ENCODE measurements at regions not wholly inside any gene's neighbourhood (a gene's known extent, or its start where the extent isn't known, plus 50 kb on each side); places are given as distances from the start of the nearest gene placed in this dataset.
"Not testable (repeated sequence)": the region's sequence is repeated elsewhere in the genome, so short reads cannot be mapped to it uniquely, and the experiment has no call there.

DNA sequence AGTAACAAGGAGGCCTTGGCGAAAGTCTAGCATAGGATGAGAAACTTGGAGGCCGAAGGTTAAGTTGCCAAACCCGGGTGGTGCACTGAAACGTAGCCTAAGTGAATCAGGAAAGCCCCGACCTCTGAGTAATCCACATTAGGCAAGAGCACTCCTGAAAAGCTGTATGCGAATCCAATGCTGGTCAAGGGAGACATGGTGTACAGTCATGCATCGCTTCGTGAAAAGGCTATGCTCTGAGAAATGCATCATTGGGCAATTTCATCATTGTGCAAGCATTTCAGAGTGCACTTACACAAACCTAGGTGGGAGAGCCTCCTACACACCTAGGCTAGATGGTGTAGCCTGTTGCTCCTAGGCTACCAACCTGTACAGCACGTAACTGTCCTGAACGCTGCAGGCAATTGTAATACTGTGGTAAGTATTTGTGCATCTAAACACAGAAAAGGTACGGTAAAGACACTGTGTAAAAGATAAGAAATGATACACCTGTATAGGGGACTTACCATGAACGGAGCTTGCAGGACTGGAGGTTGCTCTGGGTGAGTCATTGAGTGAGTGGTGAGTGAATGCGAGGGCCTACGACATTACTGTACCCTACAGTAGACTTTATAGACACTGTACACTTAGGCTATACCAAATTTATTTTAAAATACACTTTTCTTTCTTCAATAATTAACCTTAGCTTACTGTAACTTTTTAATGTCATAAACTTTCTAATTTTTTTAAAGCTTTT, 222.5 kb downstream of the SHQ1 start:
- DNase-seq: peak; percentile 69

DNA sequence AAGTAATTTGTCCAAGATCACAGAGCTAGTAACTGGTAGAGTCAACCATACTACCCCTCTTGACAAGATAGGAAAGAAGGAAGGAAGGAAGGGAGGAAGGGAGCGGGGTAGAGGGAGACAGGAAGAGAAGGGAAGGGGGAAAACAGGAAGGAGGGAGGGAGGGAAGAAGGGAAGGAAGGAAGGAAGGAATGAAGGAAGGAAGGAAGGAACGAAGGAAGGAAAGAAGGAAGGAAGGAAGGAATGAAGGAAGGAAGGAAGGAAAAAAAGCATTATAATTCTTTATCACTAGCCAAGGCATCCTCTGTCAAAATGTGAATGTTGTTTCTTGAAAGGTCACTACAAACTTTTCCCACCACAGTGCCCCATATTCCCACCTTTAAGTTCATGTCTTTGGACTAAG, 223.6 kb downstream of the SHQ1 start:
- DNase-seq: no peak

DNA sequence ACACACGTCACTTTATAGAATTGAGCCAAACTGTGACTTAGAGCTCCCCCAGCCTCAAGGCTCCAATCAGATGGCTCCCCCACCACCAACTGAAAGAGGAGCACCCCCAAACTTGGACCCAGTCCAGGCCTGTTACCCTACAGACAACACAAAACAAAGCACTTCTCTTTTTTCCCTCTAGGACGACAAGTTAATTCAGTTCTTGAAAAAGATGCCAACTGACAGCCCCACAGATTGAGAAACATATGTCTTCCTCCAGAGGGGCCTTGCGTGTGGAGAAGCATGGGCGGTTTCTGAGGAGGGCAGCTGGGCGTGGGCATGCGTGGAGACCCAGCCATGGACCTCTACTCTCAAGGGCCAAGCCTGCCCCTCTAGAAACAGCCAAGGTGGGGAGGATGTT, 229.5 kb downstream of the SHQ1 start:
- no peak for DNase-seq

DNA sequence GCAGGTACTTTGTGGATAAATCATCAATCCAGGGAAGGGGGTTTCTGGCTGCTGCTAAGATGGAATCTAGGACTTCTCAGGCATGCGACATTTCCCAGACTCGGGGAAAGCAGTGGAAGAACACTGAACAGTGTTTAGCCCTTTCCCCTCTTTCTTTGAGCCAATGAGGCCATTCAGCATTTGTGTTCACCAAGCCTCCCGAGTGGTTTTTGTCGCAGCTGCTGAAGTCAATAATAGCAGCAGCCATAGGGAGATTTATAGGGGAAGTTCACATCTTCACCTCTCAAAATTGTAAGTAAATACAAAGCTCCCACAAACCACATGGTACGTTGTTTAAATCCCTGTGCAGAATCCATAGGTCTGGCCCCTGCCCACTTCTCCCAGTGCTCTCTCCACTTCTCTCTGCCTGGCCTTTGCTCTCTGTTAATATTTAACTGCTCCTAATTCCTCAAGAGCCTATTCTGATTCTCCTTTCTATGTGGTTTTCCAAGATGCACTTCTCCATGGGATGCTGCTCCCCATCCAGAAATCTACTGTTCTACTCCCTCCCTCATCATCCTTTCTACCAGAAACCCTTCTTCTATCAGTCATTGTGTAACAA, 230.7 kb downstream of the SHQ1 start:
- DNase-seq: no peak

DNA sequence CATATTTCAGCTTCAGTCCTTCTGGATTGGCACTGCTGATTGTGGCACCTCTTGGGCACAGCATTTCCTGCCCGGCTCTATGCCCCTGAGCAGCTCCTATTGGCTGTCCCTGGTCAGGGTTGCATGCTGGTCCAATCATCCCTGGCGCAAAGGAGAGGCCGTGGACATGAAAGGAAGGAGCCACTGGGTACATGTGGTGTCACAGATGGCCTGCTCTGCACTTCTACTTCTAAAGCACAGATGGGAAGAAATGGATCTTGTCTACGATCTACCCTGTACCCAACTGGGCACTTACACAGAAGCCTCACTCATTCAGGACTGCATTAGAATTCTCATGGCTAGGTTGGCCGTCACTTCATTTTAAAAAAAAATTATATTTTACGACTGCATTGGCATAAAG, 232.5 kb downstream of the SHQ1 start:
- no peak for DNase-seq

DNA sequence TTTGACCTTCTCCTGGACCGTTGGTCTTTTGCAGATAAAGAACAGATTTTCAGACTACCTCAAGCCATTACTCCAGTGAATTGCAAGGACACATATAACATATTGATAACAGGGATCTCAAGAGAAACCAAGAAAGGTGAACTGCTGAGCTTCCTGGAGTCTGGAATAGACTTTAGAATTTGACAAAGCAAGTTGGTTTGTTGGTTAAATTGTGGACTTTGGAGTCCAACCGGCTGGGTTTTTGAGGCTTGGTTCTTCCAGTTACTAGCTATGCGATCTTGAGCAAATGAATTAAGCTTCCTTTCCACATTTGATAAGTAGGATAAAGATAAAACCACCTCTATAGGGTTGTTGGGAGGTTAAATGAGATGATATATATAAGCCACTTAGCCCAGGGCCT, 233.1 kb downstream of the SHQ1 start:
- DNase-seq: no peak

DNA sequence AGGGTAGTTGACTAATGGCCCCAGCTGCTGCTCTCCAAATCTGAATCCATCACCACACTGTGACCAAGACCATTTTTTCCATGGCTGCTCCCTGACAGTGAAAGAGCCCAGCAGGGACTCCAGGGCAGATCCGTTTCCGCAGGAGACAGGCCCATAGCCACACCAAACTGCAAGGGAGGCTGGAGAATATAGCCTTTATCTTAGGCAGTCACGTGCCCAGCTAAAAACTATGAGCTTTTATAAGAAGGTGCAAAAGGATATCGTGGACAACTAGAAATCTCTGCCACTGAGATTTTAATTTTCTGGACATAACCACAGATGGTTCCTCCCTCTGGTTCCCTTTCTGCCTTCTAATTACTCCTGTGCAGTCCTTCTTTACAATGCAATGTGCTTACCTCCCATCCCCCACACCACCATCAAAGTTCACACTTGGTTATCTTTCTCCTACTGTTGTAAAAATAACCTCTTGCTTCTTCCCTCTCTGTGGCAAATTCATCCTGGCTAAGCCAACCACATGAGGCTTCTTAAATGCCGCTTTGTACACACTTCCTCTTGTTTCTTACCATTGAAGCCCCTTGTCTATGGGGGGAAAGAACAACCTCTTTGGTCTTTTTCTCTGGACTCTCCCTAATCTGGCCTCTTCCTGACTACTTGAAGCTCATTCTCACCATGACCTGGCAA, 233.7 kb downstream of the SHQ1 start:
- no peak for DNase-seq

DNA sequence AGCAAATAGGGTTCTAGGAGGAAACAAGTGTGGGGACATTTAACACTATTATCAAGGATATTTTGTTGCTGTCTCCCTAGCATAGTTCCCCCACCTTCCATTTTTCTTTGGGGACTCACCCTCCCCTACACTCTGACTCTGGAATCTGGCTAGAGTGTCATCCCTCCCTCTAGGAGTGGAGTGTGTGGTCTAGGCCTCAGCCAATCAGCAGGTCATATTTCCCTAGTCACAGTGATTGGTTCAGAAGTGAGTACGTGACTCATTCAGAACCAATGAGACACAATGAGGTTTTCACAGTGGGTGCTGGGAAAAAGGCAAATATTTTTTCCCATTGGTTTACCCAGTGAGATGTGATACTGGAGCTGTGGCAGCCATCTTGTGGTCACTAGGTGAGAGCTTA, 234.4 kb downstream of the SHQ1 start:
- DNase-seq: no peak

DNA sequence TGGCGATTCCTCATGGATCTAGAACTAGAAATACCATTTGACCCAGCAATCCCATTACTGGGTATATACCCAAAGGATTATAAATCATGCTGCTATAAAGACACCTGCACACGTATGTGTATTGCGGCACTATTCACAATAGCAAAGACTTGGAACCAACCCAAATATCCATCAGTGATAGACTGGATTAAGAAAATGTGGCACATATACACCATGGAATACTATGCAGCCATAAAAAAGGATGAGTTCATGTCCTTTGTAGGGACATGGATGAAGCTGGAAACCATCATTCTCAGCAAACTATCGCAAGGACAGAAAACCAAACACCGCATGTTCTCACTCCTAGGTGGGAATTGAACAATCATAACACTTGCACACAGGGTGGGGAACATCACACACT, 239.1 kb downstream of the SHQ1 start:
- not testable (repeated sequence) for DNase-seq

DNA sequence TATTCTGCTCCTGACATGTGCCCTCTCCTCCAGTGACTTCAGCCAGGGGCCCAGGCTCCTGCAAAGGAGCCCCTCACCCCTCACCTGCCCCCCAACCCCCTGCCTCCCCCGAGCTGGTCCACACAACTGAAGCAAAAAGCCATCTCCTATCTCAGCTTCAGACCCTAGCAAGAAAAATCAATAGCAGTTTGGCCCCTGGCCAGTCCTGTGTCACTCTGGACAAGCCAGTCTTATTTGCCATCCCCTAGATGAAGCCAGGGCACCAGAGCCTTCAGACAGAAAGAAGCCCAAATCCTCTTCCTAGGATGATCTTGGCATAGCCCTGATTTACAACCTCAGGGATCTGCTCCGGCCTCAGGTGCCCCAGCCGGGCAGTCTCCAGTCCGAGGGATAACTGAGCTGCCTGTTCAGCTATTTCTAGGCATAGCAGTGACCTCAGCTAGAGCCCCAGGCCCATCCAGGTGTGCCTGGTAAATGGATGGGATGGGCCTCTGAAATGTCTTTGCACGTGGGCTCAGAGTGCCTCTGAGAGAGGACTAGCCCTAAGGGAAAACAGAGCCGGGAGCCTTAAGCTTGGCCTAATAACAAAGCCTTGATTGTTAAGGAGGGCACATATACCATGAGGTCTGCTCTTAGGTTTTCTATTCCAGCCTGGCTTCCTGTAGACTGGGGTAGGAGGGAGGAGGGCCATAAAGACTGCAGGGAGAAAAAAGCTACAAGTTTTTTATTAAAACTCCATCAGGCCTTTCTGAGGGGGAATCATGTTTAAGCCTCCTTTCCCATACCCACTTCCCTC, 242.0 kb downstream of the SHQ1 start:
- DNase-seq: no peak

DNA sequence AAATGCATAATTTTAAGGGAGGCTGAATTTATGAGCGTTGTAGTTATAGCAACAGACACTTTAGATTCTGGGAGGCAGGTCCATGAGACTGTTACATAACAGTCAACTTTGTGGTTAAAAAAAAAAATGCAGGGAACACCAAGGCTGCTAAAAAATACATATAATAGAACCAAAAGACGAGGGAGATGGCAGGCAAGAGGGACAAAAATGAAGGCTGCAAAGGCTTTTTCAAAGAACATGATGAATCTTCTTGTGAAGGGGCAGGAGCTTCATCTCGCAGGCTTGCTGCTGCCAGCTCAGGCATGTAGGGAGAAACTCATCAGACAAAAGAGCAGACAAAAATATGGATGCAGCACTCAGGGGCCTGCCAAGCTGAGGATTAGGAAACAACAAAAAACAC, 243.9 kb downstream of the SHQ1 start:
- DNase-seq: no peak

DNA sequence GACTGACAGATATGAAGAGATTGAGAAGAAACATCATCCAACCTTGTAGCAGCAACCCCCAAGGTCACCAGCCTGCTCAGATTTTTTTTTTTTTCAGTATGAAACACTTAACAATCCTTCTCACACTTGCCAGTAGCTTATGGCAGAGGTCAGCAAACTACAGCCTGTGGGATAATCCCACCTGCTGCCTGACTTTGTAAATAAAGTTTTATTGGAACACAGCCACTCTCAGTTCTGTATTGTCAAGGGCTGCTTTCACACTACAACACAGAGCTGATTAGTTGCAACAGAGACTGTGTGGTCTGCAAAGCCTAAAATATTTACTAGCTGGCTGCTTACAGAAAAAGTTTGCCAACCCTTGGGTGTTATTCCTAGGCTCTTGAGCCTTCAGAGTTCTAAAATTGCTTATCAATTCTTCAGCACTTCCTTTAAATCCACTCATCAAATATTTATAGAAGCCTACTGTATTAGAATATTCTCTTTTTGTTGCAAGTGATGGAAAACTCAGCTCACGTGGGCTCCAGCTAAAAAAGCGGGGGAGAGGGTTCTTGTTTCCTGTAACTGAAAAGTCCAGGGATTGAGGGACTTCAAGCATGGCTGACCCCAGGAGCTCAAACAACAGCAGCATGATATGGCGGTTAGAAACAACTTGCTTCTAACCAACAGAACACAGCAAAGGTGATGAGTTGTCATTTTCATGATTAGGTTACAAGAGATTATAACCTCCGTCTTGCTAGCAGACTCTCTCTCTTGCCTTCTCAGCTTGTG, 246.1 kb downstream of the SHQ1 start:
- no peak for DNase-seq

DNA sequence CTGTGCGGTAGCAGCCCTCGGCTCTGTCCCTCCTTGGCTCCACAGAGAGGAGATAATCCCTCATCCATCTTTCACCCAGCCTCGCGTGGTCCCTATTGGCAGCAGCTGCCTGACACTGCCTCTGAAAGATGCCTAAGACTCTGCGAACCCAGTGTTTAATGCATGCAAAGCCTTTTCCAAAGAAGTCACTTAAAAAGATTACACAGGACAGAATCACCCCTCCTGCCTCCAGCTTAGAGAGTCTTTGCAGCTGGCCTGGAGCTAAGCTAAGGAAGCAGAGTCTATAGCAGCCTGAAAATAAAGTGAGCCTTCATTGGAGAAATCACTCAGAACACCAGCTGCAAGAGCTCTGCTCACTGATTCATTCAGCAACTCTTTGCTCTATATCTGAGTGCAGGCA, 247.2 kb downstream of the SHQ1 start:
- no peak for DNase-seq

DNA sequence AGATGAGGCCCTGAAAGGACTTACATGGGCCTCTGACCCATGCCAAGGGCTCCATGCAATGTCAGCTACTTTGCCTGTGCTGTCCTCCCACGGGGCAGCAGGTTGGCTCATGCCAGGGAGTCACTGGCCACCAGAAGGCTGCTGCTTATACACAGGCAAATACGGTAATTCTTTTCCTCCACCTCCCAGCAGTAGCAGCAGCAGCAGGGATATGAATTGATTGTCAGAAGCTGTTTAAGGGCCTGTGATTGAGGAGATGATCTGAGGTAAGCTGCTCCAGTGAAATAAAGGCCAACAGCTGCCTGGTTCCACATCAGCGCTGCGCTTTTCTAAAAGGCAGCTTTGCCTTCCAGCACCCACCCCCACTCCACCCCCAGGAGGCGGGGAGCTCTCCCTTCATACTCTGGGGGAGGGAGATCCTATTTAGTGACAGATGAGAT, 250.5 kb downstream of the SHQ1 start:
- no peak for DNase-seq

DNA sequence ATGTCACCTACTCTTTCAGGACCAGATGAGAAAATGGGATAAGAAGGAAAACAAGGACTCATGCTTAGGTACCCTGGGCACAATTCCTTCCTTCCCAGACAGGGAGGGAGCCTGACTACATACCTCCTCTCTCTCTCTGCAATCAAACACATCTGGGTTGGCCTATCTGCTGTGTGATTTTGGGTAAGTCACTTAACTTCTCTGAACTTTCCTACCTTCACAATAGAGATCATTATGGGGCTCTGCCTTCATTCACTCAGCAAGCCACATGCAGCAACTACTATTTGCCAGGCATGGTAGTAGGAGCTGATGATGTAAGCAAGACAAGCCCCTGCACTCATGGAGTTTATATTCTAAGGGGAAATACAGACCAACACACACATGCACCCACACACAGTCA, 251.2 kb downstream of the SHQ1 start:
- DNase-seq: no peak

DNA sequence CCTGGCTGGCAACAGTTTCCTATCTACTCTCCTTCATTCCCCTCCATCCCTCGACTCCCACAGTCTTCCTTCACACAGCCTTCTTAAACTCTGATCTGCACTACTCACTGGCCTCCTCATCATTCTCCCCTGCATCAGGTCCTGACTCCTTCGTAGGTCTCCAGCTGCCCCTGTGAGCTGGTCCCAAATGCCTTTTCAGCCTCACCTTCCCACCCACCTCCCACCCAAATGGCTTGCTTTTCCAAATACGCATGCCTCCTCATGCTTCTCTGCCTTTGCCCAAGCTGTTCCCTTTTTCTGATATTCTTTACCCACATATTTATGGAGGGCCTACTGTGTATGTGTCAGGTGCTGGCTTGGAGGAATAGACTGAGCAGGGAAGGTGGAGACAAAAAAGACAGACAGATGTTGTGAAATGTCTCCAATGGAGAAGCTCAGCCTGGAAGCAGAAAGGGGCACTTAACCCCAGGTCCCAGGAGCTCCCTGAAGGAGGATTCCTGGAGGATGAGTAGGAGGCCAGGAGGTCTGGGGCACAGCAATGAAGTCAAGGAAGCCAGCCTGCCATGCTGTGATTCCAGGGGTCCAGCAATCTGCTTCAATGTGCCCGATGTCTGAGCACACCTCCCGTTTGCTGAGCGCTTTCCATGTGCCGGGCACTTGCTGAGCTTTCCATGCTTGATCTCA, 252.2 kb downstream of the SHQ1 start:
- DNase-seq: no peak

DNA sequence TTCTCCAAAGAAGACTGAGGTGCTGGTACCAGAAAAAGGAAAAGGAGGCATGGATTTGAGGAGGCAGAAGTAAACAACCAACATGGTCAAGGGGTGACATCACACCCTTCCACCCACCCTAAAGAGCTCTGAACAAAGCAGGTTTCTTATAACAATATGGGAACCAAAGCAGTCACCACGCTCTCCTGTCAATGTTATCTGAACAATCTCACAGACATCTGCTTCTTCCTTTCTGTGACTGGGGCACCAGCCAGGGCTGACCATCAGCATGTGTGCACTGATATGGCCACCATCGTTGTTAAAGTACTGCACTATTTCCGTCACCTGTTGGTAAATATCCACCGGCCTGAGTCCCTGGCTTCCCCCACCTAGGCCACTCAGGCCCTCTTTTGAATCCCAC, 252.9 kb downstream of the SHQ1 start:
- no peak for DNase-seq

DNA sequence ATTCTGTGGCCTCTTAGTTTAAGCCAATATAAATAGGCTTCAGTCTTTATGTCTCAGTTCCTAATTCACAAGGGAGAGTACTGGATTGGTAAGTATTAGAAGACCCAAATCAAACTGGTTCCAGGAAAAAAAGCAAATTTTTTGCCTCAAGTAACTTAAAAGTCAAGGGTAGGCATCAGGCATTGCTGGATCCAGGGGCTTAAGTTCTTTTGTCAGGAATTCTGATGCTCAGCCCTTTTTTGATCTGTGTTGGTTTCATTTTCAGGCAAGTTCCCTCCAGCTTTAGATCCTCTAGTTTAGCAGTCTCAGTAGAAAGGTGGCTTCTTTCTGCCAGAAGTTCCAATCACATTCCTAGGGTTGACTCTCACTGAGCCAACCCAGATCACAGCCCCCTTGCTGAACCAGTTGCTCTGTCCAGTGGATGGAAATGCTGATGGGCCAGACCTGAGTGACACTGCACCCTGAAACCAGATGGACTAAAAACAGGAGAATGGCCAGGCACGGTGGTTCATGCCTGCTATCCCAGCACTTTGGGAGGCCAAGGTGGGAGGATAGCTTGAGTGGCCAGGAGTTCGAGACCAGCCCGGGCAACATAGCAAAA, 253.5 kb downstream of the SHQ1 start:
- no peak for DNase-seq

DNA sequence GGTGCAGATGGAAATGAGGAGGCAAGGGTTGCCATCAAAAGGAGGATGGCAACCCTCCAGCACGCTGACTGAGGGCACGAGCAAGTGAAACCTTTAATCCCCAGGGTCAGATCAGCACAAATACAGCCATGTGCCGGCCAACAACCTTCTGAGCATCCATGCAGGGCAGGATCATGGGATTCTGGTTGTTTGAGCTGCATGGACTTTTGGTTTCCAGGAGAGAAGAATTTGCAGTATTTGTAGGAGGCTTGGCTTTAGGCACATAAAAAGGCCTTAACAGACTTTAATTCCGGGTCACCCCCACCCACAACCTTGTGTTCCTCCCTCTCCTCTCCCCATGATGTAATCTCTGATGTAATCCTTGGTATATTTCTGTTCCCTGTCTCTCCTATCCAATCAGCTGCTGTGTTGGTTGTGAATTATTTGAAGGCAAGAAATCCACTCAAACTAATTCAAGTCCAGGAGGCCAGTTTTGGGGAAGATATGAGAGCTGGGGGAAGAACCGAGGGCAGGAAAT, 254.3 kb downstream of the SHQ1 start:
- DNase-seq: no peak

DNA sequence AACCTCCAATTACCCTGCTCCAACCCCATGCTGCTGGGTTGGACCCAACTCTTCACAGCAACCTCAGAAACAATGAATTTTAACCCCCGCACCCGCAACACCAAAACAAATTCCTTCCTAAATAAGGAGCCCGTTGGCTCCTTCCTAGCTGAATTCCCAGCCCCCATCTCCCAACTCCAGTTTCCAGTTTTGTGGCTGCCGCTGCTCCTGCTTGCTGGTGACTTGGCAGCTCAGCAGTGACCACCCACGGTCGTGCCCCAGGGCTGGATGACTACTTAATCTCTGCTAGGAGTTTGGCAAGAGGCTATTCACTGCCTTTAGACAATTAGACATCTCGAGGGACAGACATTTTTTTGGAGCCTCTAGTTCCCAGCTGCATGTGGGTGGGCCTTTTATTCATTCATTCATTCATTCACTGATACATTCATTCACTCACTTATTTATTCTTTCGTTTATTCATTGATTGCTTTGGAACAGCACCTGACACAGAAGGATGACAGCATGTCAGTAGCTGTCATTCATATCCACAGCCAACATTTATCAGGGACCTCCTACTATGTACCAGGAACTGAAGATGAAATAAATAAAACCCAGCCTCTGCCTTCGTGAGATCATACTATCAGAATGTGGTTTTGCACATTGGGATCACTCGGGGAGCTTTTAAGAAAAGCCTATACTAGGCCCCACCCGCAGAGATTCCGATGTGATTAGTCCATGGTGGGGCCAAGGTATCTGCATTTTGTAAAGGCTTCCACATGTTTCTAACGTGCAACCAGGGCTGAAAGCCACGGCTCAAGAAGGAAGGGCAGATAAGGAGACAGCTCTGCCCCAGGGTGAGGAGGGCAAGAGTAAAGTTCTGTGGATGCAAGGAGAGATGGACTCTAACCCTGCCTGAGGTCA, 256.5 kb downstream of the SHQ1 start:
- no peak for DNase-seq
